GM18873 (cell line): ENCODE measurements at regions not wholly inside any gene's neighbourhood (a gene's known extent, or its start where the extent isn't known, plus 50 kb on each side); places are given as distances from the start of the nearest gene placed in this dataset.

Experiments used
- ATAC-seq: cut with Tn5 transposase; IDR thresholded peaks from one replicate; pipeline ENCODE4 v1.9.1; 2021; ENCODE audit warnings: mild to moderate bottlenecking, moderate library complexity, moderate number of reproducible peaks; ENCODE audit not compliant: unreplicated experiment, low FRiP score

GRCh38 chr10:129123428-129123827 is 343.6 kb upstream of the MGMT start:
- ATAC-seq, result no peak

- ATAC-seq, result no peak
Measured at GRCh38 chr10:129126982-129127381, 340.1 kb upstream of the MGMT start.

GRCh38 chr10:129131457-129132132 is 335.4 kb upstream of the MGMT start:
- no peak for ATAC-seq

DNA sequence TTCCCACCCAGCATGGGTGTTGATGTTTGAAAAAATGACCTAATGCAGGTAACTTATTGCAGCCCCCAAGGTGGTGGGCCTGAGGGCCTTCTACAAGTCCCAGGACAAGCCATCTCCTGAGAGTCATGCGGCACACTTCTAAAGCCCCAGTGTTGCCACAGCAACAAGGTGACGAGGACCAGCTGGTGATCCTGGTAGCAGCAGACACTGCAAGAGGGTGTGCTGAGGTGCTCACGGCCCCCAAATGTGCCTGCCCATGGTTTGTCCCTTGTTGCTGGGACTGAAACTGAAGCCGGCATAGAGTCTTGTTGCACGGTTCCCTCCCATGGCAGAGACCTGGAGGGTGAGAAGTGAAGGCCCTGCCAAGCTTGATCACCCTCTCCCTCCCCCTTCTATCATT is 333.2 kb upstream of the MGMT start:
- ATAC-seq, result no peak

DNA sequence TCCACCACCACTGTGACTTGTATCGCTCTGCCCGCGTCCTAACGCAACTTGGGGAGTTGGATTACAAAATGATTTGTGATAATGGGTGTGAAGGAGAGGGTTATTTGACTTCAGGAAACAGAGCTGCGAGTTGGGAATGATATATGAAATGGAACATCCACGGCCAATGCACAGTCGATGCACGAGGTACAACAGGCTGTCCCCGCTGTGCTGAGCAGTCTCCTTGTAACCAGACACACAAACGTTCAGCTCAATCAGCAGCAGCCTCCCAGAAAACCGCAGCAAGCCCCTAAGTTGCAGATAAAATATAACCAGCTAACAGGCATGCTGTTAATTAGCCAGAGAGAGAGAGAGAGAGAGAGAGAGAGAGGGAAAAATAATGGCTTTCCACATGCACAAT is 332.7 kb upstream of the MGMT start:
- no peak for ATAC-seq

GRCh38 chr10:129135624-129136023 is 331.4 kb upstream of the MGMT start:
- ATAC-seq, result no peak

DNA sequence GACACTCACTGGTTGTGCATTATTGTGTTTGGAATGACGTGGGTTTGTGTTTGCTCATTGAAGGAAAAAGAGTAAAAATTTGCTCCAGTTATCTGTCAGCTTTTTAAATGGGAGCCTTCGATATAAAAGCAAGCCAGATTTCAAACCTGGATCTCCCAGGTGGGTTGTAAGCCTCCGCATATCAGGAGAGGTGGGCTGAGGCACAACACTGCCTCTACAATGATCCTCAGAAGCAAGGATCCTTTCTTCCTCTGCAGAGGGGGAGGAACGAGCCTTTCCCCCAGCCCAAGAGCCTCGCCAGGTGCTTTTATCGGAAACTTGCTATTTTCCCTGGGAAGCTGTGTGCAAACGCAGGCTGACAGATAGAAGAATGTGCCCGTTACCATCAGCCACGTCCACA is 331.0 kb upstream of the MGMT start:
- no peak for ATAC-seq

DNA sequence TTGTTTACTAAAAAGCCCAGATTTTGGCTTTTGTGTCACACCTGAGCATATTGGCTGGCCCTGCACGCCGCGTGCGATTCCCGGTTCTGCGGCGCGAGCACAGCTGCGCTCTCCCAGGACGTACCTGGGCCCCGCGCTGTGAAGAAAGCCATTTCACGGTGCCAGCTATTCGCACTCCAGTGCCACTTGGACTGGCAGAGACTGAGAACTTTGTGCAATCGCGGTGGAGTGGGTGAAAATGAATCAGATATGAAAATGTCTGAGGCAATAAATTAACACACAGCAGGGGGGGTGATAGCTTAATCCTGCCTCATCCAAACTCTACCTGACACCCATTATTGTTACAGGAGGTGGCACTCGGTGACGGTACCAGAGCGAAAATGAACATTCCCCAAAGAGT is 330.1 kb upstream of the MGMT start:
- ATAC-seq, result no peak

DNA sequence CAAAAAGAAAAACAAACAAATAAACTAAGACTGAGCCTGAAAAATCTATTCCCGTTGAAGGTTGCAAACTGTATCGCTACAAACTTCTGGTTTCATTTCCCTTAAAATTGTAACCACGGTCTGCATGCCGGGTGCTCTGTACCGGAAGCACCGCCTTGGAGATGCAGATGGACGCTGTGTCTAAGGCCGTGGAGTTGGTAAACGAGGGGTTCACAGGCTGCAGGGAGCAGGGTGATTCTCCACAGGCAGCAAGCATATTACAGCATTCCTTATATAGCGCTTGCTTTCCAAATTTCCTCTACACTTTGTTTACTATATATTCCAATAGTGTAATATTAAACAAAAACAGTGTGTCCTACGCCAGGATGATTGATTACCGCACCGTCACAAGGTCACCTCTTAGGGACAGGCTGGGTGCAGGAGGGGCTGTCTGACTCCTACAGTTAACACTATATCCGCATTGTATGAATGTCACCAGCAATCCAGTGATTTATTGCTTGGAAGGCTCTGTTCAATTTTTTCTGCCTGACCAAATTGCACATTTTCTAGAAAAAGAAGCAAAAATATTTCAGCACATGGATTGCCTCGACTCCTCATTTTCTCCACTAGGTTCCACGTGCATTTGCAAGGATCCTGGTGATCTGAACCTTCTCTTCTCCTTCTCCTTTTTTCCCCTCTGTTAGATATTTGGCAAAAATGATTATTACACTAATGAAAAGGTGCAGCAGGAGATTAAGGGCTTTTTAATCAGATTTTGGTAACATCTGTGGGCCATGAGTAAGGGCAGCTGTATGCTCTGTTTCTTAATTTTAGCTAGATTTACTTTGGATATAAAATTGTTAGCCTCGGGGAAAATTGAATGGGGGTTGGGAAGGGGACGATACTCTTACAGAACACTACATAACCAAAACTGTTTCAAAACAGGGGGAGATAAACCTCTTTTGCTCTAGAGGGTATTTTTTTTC is 325.8 kb upstream of the MGMT start:
- no peak for ATAC-seq

GRCh38 chr10:129151281-129151680 is 315.8 kb upstream of the MGMT start:
- no peak for ATAC-seq

- no peak for ATAC-seq
Measured at GRCh38 chr10:129156406-129156805, 310.6 kb upstream of the MGMT start.

DNA sequence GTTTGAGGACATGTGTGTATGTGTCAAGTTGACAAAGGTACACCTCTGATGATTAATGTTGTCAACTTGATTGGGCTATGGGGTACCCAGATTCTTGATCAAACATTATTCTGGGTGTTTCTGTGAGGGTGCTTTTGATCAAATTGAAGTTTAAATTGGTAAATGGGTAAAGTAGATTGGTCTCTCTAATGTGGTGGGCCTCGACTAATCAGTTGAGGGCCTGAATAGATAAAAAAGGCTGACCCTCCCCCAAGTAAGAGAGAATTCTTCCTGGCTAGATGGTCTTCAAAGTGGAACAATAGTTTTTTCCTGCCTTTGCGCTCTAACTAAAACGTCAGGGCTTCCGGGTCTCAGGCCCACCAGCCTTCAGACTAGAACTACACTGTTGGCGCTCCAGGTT is 309.9 kb upstream of the MGMT start:
- no peak for ATAC-seq

DNA sequence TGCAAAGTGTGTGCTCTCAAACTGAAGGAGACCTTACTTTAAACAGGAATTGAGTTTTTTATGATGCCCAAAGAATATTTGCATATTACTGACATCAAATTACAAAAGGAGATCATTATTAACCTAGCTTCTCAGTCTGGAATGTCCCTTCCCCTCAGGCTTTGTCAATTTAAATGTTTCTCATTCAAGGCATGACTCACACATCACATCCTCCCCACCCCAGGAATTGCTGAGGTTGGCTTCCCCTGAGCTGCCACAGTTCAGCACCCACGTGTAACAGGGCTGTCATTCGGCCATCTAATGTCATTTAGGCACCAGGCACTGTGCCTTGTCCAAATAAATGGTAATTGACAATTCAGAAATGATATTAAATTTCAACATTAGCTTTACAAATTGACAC is 305.9 kb upstream of the MGMT start:
- ATAC-seq, result no peak

- no peak for ATAC-seq
Measured at GRCh38 chr10:129163531-129163930, 303.5 kb upstream of the MGMT start.

DNA sequence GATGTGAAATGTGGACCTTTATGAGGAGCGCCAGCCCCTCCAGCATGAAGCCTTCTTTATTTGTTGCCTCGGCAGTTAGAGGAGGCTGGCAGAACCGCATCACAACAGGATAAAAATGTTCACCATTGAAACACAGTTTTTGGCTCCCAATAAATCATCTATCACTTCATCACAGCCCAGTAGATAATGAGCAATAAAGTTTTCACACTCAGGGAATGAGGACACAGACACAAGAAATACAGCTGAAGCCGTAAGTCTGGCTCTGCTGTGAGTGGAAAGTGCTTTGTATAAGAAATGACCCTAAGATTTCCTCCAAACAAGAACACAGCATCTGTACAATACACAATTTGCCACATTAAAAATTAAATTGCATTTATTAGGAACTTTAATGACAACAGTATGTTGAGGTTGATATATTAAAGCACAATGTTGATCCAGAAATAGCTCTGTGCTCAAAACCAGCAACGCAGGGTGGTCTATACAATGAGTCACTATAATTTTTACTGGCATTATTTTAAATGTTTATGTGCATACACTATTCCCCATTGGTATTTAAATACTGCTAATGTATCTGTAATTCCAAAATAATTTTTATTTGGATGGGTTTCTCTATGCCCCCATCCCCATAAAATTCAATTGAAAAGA is 301.8 kb upstream of the MGMT start:
- no peak for ATAC-seq

DNA sequence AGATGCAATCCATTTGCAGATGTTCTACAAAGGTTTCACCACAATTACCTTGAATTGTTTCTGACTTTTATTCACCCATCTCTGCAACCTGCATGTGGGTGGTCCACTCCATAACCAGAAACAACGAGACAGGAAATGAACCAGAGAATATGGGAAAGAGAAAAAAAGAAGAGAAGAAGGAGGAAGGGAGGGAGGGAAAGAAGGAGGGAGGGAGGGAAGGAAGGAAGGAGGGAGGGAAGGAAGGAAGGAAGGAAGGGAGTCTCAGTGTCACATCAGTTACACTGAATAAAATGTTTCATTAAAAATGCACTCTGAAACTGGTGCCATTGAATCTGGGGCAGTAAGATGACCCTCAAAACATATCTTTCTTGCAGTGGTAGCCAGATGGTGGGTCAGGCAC is 301.3 kb upstream of the MGMT start:
- ATAC-seq, result no peak

GRCh38 chr10:129168660-129169059 is 298.4 kb upstream of the MGMT start:
- no peak for ATAC-seq

- ATAC-seq, result no peak
Measured at GRCh38 chr10:129169115-129169514, 297.9 kb upstream of the MGMT start.

DNA sequence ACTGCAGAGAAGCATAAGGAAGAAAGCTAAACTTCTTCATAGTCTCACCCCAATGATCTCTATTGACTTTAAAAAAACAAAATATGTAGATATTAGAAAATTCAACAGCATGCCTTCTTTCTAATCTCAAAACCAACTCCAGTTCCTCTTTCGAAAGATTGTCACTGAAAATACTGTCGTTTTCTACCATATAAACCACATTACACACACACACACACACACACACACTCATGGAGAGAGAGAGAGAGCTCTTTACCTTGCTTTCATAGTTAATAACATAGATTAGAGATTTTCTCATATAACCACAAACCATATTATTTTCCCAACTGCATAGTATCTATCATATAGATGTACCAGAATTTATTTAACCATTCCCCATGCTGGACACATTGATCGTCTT is 296.2 kb upstream of the MGMT start:
- no peak for ATAC-seq

DNA sequence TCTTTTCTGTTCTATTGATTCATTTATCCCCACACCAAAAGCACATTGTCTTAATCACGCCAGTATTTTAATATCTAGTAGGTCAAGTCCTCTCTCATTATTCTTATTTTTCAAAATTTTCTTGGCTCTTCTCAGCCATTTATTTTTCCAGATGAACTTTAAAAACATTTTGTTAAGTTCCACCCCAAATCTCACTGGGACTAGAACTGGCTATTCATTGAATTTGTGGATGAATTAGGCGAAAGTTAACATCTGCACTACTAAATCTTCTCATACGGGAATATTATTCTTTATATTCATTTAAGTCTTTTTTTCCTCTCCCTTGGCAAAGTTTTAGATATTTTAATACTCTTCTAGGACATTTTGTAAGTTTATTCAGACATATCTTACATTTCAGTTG is 295.2 kb upstream of the MGMT start:
- no peak for ATAC-seq

DNA sequence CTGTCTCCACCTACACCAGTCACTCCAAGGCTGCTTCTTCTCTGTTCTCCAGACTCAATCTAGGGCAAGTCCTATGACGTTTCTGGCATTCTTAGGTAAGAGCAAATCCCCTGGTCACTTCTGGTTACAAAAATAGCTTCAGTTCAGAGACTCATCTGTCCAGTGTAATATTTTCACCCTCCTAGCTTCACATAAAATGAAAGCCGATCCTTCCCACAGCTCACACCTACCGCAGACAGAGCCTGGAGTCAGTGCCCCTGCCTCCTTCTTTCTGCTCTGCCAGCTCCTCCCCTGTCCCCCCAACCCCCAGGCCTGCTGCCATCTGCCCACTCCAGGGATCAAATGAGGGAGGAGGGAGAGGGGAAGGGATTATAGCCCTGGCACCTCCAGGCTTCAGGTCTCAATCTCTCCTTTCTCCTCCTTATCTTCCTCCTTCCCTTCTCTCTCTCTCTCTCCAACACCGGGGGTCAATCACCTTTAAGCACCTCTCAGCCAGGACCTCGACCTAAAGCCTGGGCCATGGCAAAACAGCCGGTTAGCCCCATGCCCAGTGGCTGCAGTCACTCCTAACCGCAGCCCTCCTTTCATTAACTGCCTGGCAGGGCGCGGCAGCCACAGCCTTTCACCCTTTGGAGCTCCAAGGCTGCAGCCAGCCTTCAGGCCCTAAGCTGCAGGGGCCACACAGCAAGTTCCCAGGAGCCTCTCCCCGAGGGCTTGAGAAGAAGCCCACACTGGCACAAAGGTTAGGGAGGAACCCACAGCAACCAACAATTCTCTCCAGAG is 292.6 kb upstream of the MGMT start:
- no peak for ATAC-seq
